ENCODE measurements at regions not wholly inside any gene's neighbourhood (a gene's known extent, or its start where the extent isn't known, plus 50 kb on each side); places are given as distances from the start of the nearest gene placed in this dataset.

GRCh38 chr1:164949771-164950471 lies 390.9 kb downstream of the PBX1 start:
- no peak overlapping the region for H2AFZ ChIP-seq (replicated peaks; ENCODE audit: low read length, poor library complexity)
- CTCF ChIA-PET = no interaction called here
- DNase-seq (no peak), ATAC-seq (ENCODE audit: low read depth) (no peak)
- no peak overlapping the region for H3K4ac ChIP-seq (ENCODE audit: low read depth, low read length)
- H3K4me3 ChIP-seq (ENCODE audit: insufficient read depth, low read depth, low read length) = no peak overlapping the region
- no peak overlapping the region for H4K8ac ChIP-seq (ENCODE audit: low read depth in 2 of 2, low read length in 2 of 2)
- no peak overlapping the region for H3K23ac ChIP-seq (ENCODE audit: low read depth, low read length)
- H3K56ac ChIP-seq (ENCODE audit: extremely low read depth, insufficient read depth, low read length) = no peak overlapping the region
- H3K79me1 ChIP-seq (ENCODE audit: low read depth in 1 of 2, low read length in 2 of 2) = no peaks in the 10 kb centered on the region
- H2BK20ac ChIP-seq (ENCODE audit: low read depth, low read length) = no peak overlapping the region
- H3K27ac ChIP-seq (ENCODE audit: insufficient read depth, low read length) = no peak overlapping the region
- H4K91ac ChIP-seq (ENCODE audit: insufficient read depth, low read depth, low read length) = no peak overlapping the region
- no peak overlapping the region for H3K9ac ChIP-seq (ENCODE audit: low read depth, low read length)
- WGBS, 2 experiments (ENCODE audit: extremely low coverage in 2 of 2, insufficient read length in 1 of 2) = no CpG with 5 or more reads among the region's 2 CpGs
- no peaks in the 10 kb centered on the region for H4K20me1 ChIP-seq (ENCODE audit: insufficient read depth, low read length)
- no peak overlapping the region for H3K4me2 ChIP-seq (ENCODE audit: low read depth, low read length)
- no peak overlapping the region for H3K14ac ChIP-seq (replicated peaks; ENCODE audit: low read depth, low read length)
- no peak overlapping the region for H2BK15ac ChIP-seq (ENCODE audit: low read depth, low read length)
- H2AK9ac ChIP-seq (replicated peaks; ENCODE audit: low read depth, low read length, poor library complexity) = no peak overlapping the region
- dilution Hi-C loops (cut with HindIII; ENCODE audit: low sequenced_read_pairs, unreplicated experiment) = no loop called here
- H3K27me3 ChIP-seq (ENCODE audit: control insufficient read depth, insufficient read depth, low read length) = no peaks in the 10 kb centered on the region
- POLR2A ChIA-PET (ENCODE audit: unreplicated experiment) = no interaction called here
- H2AK5ac ChIP-seq (ENCODE audit: low read depth, low read length) = no peak overlapping the region
- H3K9me3 ChIP-seq (ENCODE audit: control insufficient read depth, insufficient read depth, low read length) = 0 out of 2 replicates have a peak, but pooled peaks cover 2% of the 10 kb centered on the region
- TF ChIP-seq USF2 (IDR thresholded peaks at IDR 0.05; ENCODE audit: low read depth, low read length) = no peak
- no peak for TF ChIP-seq MAZ (IDR thresholded peaks at IDR 0.05; ENCODE audit: borderline replicate concordance, low read depth, low read length)
- no peak for TF ChIP-seq BHLHE40 (IDR thresholded peaks at IDR 0.05; ENCODE audit: low read depth, low read length)
- no peak for TF ChIP-seq CEBPB (IDR thresholded peaks at IDR 0.05; ENCODE audit: low read depth, low read length)
- no peak for TF ChIP-seq MXI1 (IDR thresholded peaks at IDR 0.05; ENCODE audit: borderline replicate concordance, low read depth, low read length)
- no peak for TF ChIP-seq SMC3 (IDR thresholded peaks at IDR 0.05; ENCODE audit: low read depth, low read length)
- no peak for TF ChIP-seq POLR2A (IDR thresholded peaks at IDR 0.05; ENCODE audit: low read depth, low read length)
- TF ChIP-seq FOS (IDR thresholded peaks at IDR 0.05; ENCODE audit: low read depth, low read length) = no peak
- TF ChIP-seq, protein P1, sequence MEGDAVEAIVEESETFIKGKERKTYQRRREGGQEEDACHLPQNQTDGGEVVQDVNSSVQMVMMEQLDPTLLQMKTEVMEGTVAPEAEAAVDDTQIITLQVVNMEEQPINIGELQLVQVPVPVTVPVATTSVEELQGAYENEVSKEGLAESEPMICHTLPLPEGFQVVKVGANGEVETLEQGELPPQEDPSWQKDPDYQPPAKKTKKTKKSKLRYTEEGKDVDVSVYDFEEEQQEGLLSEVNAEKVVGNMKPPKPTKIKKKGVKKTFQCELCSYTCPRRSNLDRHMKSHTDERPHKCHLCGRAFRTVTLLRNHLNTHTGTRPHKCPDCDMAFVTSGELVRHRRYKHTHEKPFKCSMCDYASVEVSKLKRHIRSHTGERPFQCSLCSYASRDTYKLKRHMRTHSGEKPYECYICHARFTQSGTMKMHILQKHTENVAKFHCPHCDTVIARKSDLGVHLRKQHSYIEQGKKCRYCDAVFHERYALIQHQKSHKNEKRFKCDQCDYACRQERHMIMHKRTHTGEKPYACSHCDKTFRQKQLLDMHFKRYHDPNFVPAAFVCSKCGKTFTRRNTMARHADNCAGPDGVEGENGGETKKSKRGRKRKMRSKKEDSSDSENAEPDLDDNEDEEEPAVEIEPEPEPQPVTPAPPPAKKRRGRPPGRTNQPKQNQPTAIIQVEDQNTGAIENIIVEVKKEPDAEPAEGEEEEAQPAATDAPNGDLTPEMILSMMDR (conservative IDR thresholded peaks at IDR 0.05; ENCODE audit: low read depth, low read length) = no peak
- TF ChIP-seq MAFK (IDR thresholded peaks at IDR 0.05; ENCODE audit: low read depth, low read length) = no peak
- TF ChIP-seq NFE2L2 (IDR thresholded peaks at IDR 0.05; ENCODE audit: low read depth, low read length) = no peak
- no peak for TF ChIP-seq CHD1 (IDR thresholded peaks at IDR 0.05; ENCODE audit: low read depth, low read length)
- no peak for TF ChIP-seq RAD21 (IDR thresholded peaks at IDR 0.05; ENCODE audit: low read length)
- no peak for TF ChIP-seq ELK1 (IDR thresholded peaks at IDR 0.05; ENCODE audit: borderline replicate concordance, low read depth, low read length)
- no peak for TF ChIP-seq RCOR1 (IDR thresholded peaks at IDR 0.05; ENCODE audit: insufficient replicate concordance, low read length)
- no peak for TF ChIP-seq RFX5 (IDR thresholded peaks at IDR 0.05; ENCODE audit: low read depth, low read length)
- no peaks in the 10 kb centered on the region for H3K36me3 ChIP-seq (ENCODE audit: control insufficient read depth, insufficient read depth, low read length)
- in situ Hi-C loops (cut with MboI; ENCODE audit: low sequenced_read_pairs) = no loop called here
- no TSS peak for BruUV-seq (replicated peaks)
- H2BK5ac ChIP-seq (ENCODE audit: low read depth, low read length, poor library complexity, severe bottlenecking) = no peak overlapping the region
- H3K18ac ChIP-seq (ENCODE audit: low read depth, low read length) = no peak overlapping the region
- H2BK120ac ChIP-seq (ENCODE audit: low read depth, low read length) = no peak overlapping the region
- no peaks in the 10 kb centered on the region for H3K9me1 ChIP-seq (ENCODE audit: insufficient read depth, low read length)
- no peak overlapping the region for H4K5ac ChIP-seq (ENCODE audit: low read depth, low read length)
- intact Hi-C loops (cut with micrococcal nuclease) = no loop called here
- H3K4me1 ChIP-seq (ENCODE audit: control insufficient read depth, insufficient read depth, low read length) = no peaks in the 10 kb centered on the region

Measured in IMR-90 (cell line).